C4-2B (cell line): ENCODE measurements at regions not wholly inside any gene's neighbourhood (a gene's known extent, or its start where the extent isn't known, plus 50 kb on each side); places are given as distances from the start of the nearest gene placed in this dataset.

ENCODE experiments used
- H3K27ac ChIP-seq: fragments of 450-650 bp; 2 replicates; pipeline ENCODE4 v1.5.1; 2017
- CTCF ChIP-seq: fragments of 450-650 bp; conservative IDR thresholded peaks from 2 replicates; pipeline ENCODE4 v1.5.1; 2017; ENCODE audit warnings: mild to moderate bottlenecking
- ZFX ChIP-seq: fragments of 450-650 bp; IDR thresholded peaks from 2 replicates; pipeline ENCODE4 v1.6.1; 2017

DNA sequence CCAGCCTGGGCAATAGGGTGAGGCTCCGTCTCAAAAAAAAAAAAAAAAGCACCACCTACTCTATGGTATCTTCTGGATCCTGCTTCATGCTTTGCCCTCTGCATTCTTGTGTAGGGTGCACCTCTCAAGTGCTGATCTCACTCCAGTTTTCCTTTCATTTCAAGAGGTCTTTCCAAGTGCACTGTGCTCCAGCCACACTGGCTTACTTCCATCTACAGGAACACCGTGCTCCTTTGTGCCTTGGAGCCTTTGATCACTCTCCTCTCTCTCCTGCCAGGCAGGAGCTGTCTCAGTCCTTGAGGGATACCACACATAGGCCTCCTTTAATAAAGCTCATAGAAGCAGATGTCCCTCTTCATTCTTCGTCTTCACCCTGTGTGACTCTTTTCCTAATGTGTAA, 55.4 kb upstream of the GREM2 start:
- no peak overlapping the region; the same call in 1 of the 2 replicates for H3K27ac ChIP-seq
- no peak for TF ChIP-seq CTCF
- no peak for TF ChIP-seq ZFX

DNA sequence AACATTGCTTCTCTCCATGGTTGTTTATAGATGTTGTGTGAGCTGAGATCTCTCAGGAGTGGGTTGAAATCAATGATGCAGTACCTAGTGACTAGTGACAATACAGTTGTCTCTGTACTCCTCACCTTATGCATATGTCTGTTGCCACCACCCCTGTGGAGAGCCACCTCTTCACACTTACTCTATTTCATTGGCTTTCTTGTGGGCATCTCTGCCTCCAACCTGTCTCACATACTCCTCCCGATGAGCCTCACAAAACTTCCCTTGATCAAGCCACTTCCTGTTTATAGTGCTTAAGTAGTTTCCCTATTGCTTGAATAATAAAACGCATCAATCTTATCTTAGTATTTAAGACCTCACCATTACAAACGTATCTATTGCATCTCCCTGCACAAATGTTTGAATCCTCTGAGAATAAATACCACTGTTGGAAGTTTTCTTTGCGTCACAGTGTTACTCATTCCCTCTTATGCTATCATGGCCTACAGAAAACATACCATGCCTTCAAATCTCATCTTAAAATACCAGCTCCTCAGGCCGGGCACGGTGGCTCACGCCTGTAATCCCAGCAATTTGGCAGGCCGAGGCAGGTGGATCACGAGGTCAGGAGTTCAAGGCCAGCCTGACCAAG, 54.7 kb upstream of the GREM2 start:
- TF ChIP-seq ZFX (no peak), CTCF (no peak)
- no peak overlapping the region; the same call in 1 of the 2 replicates for H3K27ac ChIP-seq

DNA sequence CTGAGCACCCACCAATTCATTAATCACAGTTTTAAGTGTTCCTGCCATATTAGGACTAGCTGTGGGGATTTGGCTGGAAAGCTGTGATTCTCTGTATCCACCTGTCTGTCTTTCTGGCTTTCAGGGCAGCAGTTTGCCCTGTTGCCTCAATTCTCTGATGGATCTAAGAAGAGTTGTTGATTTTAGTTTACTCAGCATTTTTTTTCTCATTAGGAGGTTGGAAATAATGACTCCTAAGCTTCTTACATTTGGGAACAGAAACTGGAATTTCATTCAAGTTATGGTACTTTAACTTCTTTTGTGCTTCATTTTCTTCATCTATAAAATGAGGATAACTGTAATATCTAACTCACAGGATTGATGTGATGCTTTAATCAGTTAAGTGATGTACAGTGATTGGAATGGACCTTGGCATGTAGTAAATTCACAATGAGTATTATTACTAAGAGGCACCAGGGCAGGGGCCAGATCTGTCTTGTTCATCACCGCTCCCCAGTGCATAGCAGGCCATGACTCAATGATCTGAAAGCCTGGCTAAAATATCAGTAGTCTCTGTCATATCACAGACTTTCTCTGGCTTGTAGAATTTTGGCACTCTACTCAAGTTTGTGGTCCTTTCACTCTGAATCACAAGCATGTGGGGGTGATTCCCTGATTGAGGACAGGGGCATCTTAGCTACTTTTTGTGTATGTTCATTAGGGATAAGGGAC, 51.4 kb upstream of the GREM2 start:
- no peak overlapping the region for H3K27ac ChIP-seq
- TF ChIP-seq CTCF (no peak), ZFX (no peak)
